ENCODE measurements at regions not wholly inside any gene's neighbourhood (a gene's known extent, or its start where the extent isn't known, plus 50 kb on each side); places are given as distances from the start of the nearest gene placed in this dataset.
"Not testable (repeated sequence)": the region's sequence is repeated elsewhere in the genome, so short reads cannot be mapped to it uniquely, and the experiment has no call there.

GRCh38 chr14:51598924-51599600, 52.6 kb upstream of the FRMD6 start:
- not testable (repeated sequence) for H3K27me3 ChIP-seq (ENCODE audit: control insufficient read depth in 1 of 2, insufficient read depth in 2 of 2, low read length in 2 of 2); H3K4me1 ChIP-seq (ENCODE audit: control insufficient read depth in 2 of 2, insufficient read depth in 2 of 2, low read length in 1 of 2); H3K4me3 ChIP-seq (ENCODE audit: low read depth in 1 of 2, low read length in 2 of 2); H3K27ac ChIP-seq (ENCODE audit: low read depth in 2 of 2, low read length in 1 of 2); H3K9me3 ChIP-seq (ENCODE audit: control insufficient read depth in 2 of 2, insufficient read depth in 1 of 2, low read depth in 1 of 2, low read length in 1 of 2); H3K36me3 ChIP-seq (ENCODE audit: control insufficient read depth in 2 of 2, insufficient read depth in 2 of 2, low read length in 1 of 2)
- 61 to 74% methylated on average over 1 of the region's 1 CpG for WGBS, 2 donors

GRCh38 chr14:51600658-51601057, 51.1 kb upstream of the FRMD6 start:
- Histone ChIP-seq H3K4me1 (ENCODE audit: control insufficient read depth in 2 of 2, insufficient read depth in 2 of 2, low read length in 1 of 2) (no peaks in the 10 kb centered on the region), H3K4me3 (ENCODE audit: low read depth in 1 of 2, low read length in 2 of 2) (no peak overlapping the region), H3K9me3 (ENCODE audit: control insufficient read depth in 2 of 2, insufficient read depth in 1 of 2, low read depth in 1 of 2, low read length in 1 of 2) (no peaks in the 10 kb centered on the region), H3K27ac (ENCODE audit: low read depth in 2 of 2, low read length in 1 of 2) (no peak overlapping the region), H3K27me3 (ENCODE audit: control insufficient read depth in 1 of 2, insufficient read depth in 2 of 2, low read length in 2 of 2) (no peaks in the 10 kb centered on the region), H3K36me3 (ENCODE audit: control insufficient read depth in 2 of 2, insufficient read depth in 2 of 2, low read length in 1 of 2) (peaks cover 0 to 2% of the 10 kb centered on the region in 2 donors)
- WGBS, 2 donors: 85 to 86% methylated on average over 1 of the region's 1 CpG

All from esophagus (tissue), 2 donors.